HUES6 (cell line): ENCODE measurements at regions not wholly inside any gene's neighbourhood (a gene's known extent, or its start where the extent isn't known, plus 50 kb on each side); places are given as distances from the start of the nearest gene placed in this dataset.

ENCODE experiments used
- H3K27ac ChIP-seq: 2 replicates; pipeline ENCODE4 v1.7.0; 2013; ENCODE audit warnings: low read depth, mild to moderate bottlenecking, low read length, inconsistent platforms
- H3K27me3 ChIP-seq: 2 replicates; pipeline ENCODE4 v1.6.1; 2013; ENCODE audit warnings: low read length; ENCODE audit not compliant: control insufficient read depth, insufficient read depth
- H3K36me3 ChIP-seq: 2 replicates; pipeline ENCODE4 v1.6.1; 2013; ENCODE audit warnings: low read length; ENCODE audit not compliant: control insufficient read depth, insufficient read depth
- H3K4me1 ChIP-seq: 2 replicates; pipeline ENCODE4 v1.6.1; 2013; ENCODE audit warnings: low read length; ENCODE audit not compliant: control insufficient read depth, insufficient read depth
- H3K4me3 ChIP-seq: 2 replicates; pipeline ENCODE4 v1.5.1; 2013; ENCODE audit warnings: low read depth, low read length
- H3K9ac ChIP-seq: one replicate; pipeline ENCODE4 v1.6.1; 2013; ENCODE audit warnings: mild to moderate bottlenecking, low read length
- H3K9me3 ChIP-seq: 2 replicates; pipeline ENCODE4 v1.6.1; 2013; ENCODE audit warnings: low read depth, low read length; ENCODE audit not compliant: control insufficient read depth, insufficient read depth

DNA sequence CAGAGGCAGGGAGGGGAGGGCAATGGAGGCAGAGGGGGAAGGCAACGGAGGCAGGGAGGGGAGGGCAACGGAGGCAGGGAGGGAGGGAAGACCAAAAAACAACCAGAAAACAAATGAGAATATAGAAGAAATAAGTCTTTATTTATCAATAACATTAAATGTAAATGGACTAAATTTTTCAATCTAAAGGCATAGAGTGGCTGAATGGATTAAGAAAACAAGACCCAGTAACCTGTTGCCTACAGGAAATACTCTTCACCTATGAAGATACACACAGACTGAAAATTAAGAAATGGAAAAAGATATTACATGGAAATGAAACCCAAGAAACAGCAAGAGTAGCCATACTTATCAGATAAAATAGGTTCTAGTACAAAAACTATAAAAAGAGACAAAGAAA, 536.3 kb downstream of the TBC1D4 start:
- no peaks in the 10 kb centered on the region for H3K27me3 ChIP-seq
- no peak overlapping the region for H3K4me3 ChIP-seq
- no peak overlapping the region for H3K9ac ChIP-seq
- H3K4me1 ChIP-seq: no peaks in the 10 kb centered on the region
- H3K27ac ChIP-seq: no peak overlapping the region
- H3K36me3 ChIP-seq: no peaks in the 10 kb centered on the region
- no peaks in the 10 kb centered on the region for H3K9me3 ChIP-seq

DNA sequence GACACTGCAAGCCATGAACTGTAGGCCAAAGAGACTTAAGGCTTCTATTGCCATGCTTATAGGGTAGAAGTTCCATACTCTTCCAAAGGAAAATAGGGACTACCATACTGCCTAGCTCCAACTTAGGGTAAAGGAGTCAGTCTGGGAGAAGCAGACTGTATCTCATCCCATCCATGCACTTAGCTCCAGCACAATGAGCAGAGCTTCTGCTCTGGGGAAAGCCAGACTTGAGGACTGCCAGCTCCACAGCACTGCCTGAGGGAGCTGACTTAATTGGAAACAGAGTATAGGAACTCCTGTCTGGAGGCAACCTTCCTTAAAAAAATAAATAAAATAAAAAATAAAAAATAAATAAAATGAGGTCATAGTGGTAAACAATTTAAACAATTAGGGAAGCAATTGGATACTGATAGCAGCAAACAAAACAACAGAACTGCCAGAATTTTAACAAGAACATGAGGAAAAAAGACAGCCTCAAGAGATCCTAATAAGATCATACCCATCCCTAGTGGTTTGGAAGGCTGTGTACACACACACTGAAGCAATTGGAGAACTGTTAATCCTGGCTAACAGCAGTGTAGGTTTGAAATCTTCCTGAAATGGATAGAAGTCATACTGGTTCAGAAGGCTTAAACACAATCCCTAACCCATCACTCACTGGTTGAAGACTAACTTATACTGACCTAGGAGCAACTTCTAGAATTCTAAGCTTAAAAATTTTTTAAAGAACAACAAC, 550.1 kb downstream of the TBC1D4 start:
- no peak overlapping the region for H3K9ac ChIP-seq
- H3K4me3 ChIP-seq: no peak overlapping the region
- H3K27ac ChIP-seq: no peak overlapping the region

DNA sequence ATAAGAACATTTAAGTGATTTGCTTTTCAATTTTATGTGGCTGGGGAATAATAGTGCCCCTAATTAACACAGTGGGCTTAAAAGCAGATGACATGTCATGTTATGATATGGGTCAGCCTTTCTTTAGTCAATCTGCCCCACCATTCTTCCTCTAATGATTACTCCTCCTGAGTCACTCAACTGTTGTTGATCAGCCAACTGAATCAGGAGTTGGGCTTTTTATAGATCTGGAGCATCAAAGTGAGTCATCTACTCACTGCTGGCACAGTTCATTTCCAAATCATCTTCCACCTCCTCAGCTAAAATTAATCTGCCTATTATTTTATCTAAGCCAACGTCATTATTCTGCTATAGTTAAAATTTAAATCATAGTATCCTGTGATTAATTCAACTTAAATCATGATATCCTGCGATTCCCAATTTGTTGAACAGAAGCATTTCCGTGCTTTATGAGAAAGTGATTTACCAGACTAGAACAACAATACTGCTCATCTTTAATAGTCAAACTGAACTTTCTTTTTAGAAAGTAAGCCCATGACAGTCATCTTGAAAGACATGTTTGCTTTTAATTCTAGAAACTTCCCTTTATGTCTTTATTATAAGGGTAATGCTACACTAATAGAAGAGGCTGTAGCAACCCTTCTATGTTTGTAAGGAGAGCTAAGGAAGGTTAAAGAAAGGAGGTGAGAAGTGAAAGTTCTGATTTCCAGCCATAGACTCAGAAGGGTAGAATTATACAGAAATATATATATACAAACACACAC, 551.4 kb downstream of the TBC1D4 start:
- no peaks in the 10 kb centered on the region for H3K9me3 ChIP-seq
- no peak overlapping the region for H3K27ac ChIP-seq
- no peaks in the 10 kb centered on the region for H3K27me3 ChIP-seq
- H3K4me1 ChIP-seq: no peaks in the 10 kb centered on the region
- H3K36me3 ChIP-seq: no peaks in the 10 kb centered on the region
- no peak overlapping the region for H3K4me3 ChIP-seq
- no peak overlapping the region for H3K9ac ChIP-seq

More for the DNA sequence above, 550.1 kb downstream of the TBC1D4 start:
- Histone ChIP-seq H3K36me3 (no peaks in the 10 kb centered on the region), H3K27me3 (no peaks in the 10 kb centered on the region), H3K9me3 (no peaks in the 10 kb centered on the region), H3K4me1 (no peaks in the 10 kb centered on the region)

DNA sequence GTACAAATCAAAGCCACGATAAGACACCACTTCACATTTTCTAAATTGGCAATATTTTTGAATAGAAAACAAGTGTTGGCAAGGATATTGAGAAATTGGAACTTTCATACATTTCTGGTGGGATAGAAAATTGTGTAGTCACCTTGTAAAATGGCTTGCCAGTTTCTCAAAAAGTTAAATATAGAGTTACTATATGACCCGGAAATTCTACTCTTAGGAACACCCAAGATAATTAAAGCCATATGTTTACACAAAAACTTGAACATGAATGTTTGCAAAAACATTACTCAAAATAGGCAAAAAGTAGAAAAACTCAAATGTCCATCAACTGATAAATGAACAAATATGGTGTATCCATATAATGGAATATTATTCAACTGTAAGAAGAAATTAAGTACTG, 552.5 kb downstream of the TBC1D4 start:
- no peaks in the 10 kb centered on the region for H3K9me3 ChIP-seq
- no peak overlapping the region for H3K9ac ChIP-seq
- no peak overlapping the region for H3K27ac ChIP-seq
- no peaks in the 10 kb centered on the region for H3K4me1 ChIP-seq
- no peaks in the 10 kb centered on the region for H3K36me3 ChIP-seq
- H3K27me3 ChIP-seq: no peaks in the 10 kb centered on the region
- H3K4me3 ChIP-seq: no peak overlapping the region

DNA sequence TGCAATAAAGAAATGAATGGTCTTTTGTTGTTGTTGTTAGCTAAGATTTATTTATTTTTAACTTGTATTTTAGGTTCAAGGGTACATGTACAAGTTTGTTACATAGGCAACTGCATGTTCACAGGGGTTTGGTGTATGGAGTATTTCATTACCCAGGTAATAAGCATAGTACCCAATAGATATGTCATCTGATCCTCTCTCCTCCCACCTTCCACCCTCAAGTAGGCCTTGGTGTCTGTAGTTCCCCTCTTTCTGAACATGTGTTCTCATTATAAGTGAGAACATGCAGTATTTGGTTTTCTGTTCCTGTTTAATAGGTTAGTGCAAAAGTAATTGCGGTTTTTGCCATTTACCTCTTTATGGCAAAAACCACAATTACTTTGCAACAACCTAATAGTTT, 554.1 kb downstream of the TBC1D4 start:
- H3K36me3 ChIP-seq: no peaks in the 10 kb centered on the region
- no peak overlapping the region for H3K4me3 ChIP-seq
- H3K9me3 ChIP-seq: peaks cover 4% of the 10 kb centered on the region
- no peaks in the 10 kb centered on the region for H3K27me3 ChIP-seq
- no peak overlapping the region for H3K27ac ChIP-seq
- H3K9ac ChIP-seq: no peak overlapping the region
- no peaks in the 10 kb centered on the region for H3K4me1 ChIP-seq

DNA sequence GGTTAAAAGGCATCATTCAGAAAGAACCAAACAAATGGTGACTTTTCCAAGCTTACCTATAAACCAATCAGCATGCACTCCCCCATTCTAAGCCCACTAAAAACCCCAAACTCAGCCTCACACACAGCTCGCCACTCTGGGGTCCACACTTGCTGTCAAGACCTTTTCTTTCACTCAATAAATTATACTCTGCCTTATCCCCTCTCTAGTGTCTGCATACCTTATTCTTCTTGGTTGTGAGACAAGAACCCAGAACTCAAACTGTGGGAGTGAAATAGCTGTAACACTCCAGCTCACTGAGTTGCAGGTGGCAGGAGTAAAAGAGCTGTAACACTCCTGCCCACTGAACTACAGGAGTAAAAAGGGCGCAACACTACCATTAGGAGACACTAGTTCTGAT, 559.0 kb downstream of the TBC1D4 start:
- no peaks in the 10 kb centered on the region for H3K36me3 ChIP-seq
- H3K9ac ChIP-seq: no peak overlapping the region
- H3K27ac ChIP-seq: no peak overlapping the region

DNA sequence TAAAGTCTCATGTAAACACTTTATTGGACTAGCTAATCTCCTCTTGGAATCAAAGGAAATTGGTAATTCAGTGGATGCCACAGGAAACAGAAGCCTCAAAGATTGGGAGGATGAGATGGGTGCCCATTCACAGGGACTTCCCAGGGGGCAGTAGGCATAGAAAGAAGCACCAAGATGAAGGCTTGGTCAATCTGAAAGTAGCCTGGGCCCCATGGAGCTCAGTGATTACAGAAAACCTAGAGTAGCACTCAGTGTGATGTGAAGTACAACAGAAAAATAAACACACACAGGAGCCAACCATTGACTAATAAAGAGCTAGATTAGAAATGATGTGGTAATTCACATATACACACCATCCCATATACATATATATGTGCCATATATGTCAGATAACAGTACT, 560.6 kb downstream of the TBC1D4 start:
- Histone ChIP-seq H3K27me3 (no peaks in the 10 kb centered on the region), H3K4me1 (no peaks in the 10 kb centered on the region; the same call in 1 of the 2 replicates), H3K36me3 (no peaks in the 10 kb centered on the region), H3K4me3 (no peak overlapping the region), H3K9ac (no peak overlapping the region), H3K9me3 (peaks cover 6% of the 10 kb centered on the region), H3K27ac (no peak overlapping the region)

More for the DNA sequence above, 559.0 kb downstream of the TBC1D4 start:
- peaks cover 6% of the 10 kb centered on the region for H3K9me3 ChIP-seq
- H3K4me3 ChIP-seq: no peak overlapping the region
- no peaks in the 10 kb centered on the region; the same call in 1 of the 2 replicates for H3K4me1 ChIP-seq
- H3K27me3 ChIP-seq: no peaks in the 10 kb centered on the region

DNA sequence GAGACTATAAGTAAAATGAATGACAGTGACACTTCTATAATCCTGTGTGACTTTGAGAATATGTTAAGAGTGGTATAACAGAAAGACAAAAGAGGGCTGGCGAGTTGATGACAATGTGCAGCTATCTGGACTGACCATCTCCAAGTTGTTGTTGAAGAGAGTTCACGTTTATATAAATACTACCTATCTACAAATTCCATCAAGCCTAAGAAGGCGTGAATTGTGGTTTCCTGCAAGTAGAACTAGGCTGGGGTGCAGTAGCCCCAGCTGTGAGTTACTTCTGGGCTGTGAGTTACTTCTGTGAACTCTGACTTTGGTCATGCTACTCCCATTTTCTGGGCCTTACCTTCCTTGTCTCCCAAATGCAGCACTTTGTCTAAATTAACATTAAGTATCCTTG, 561.0 kb downstream of the TBC1D4 start:
- Histone ChIP-seq H3K4me1 (no peaks in the 10 kb centered on the region; the same call in 1 of the 2 replicates), H3K9ac (no peak overlapping the region), H3K9me3 (peaks cover 6% of the 10 kb centered on the region), H3K27me3 (no peaks in the 10 kb centered on the region), H3K36me3 (no peaks in the 10 kb centered on the region), H3K4me3 (no peak overlapping the region), H3K27ac (no peak overlapping the region)

- Histone ChIP-seq H3K9me3 (peaks cover 6% of the 10 kb centered on the region), H3K27me3 (no peaks in the 10 kb centered on the region), H3K9ac (no peak overlapping the region), H3K27ac (no peak overlapping the region), H3K36me3 (no peaks in the 10 kb centered on the region), H3K4me1 (no peaks in the 10 kb centered on the region; the same call in 1 of the 2 replicates), H3K4me3 (no peak overlapping the region)
Observed at GRCh38 chr13:74920361-74920760, 561.6 kb downstream of the TBC1D4 start.

DNA sequence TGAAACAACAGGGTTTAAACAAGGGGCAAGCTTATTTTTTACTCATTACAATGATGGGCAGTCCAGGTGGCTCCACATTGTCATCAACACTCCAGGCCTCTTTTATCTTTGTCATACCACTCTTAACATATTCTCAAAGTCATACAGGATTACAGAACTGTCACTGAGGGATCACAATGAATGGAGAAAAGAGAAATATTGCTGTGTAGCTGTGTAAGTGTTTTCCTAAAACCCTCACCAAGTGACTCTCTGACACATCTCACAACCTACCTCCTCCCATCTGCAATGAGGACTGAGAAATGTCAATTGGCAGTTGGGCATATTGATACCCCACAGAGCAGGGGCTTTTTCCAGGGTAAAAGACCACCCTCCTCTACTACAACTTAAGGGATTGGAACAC, 562.1 kb downstream of the TBC1D4 start:
- Histone ChIP-seq H3K9ac (no peak overlapping the region), H3K9me3 (peaks cover 6% of the 10 kb centered on the region), H3K27ac (no peak overlapping the region), H3K4me3 (no peak overlapping the region), H3K27me3 (no peaks in the 10 kb centered on the region), H3K36me3 (no peaks in the 10 kb centered on the region), H3K4me1 (no peaks in the 10 kb centered on the region; the same call in 1 of the 2 replicates)

DNA sequence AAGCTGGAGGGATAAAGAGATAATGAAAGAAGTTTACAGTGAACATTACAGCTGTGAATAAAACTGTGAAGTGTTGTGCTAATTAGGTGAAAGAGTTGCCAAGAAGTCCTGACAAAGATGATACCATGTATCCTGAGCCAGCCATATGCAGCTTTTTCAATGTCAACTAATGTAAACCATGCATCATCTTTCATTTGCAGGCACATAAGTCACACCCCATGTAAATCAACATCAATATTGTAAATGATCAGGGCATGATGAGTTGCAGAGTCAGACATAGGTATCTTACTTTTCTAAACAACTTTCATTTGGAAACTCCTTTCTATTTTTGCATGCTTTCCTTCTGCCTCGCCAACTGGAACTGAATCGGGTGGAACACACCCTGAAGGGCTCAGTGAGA, 569.1 kb downstream of the TBC1D4 start:
- Histone ChIP-seq H3K27me3 (no peaks in the 10 kb centered on the region), H3K9ac (no peak overlapping the region), H3K4me3 (no peak overlapping the region), H3K27ac (no peak overlapping the region), H3K4me1 (no peaks in the 10 kb centered on the region), H3K9me3 (no peaks in the 10 kb centered on the region), H3K36me3 (no peaks in the 10 kb centered on the region)
